Coronary artery (tissue), 2 donors: ENCODE measurements at regions not wholly inside any gene's neighbourhood (a gene's known extent, or its start where the extent isn't known, plus 50 kb on each side); places are given as distances from the start of the nearest gene placed in this dataset.

Experiments
- DNase-seq: peaks from one replicate; pipeline ENCODE4 v3.0.0-alpha.2; 2017; ENCODE audit warnings: low spot score
- H3K27ac ChIP-seq, 2 donors: fragments of 200-600 bp; sonication (generic); one replicate each; pipeline ENCODE4 v1.5.1; 2016 to 2019
- H3K4me3 ChIP-seq: fragments of 200-600 bp; sonication (generic); 2 replicates; pipeline ENCODE4 v1.5.1; 2016; ENCODE audit warnings: mild to moderate bottlenecking, moderate library complexity
- CTCF ChIP-seq: fragments of 200-600 bp; sonication (generic); IDR thresholded peaks from one replicate; pipeline ENCODE4 v1.5.1; 2019; ENCODE audit warnings: antibody characterized with exemption

GRCh38 chr19:31957711-31958110 is 387.7 kb upstream of the ZNF507 start:
- no peak for TF ChIP-seq CTCF

GRCh38 chr19:31959527-31960018 is 385.8 kb upstream of the ZNF507 start:
- no peak for DNase-seq
- Histone ChIP-seq H3K27ac (no peak overlapping the region), H3K4me3 (no peak overlapping the region)
- TF ChIP-seq CTCF = no peak

More at GRCh38 chr19:31957711-31958110, 387.7 kb upstream of the ZNF507 start:
- no peak overlapping the region for H3K27ac ChIP-seq
- DNase-seq = no peak
- no peak overlapping the region for H3K4me3 ChIP-seq

GRCh38 chr19:31960474-31960873 is 384.9 kb upstream of the ZNF507 start:
- DNase-seq = no peak
- TF ChIP-seq CTCF = no peak
- Histone ChIP-seq H3K27ac (no peak overlapping the region), H3K4me3 (no peak overlapping the region)

- Histone ChIP-seq H3K27ac (no peak overlapping the region), H3K4me3 (no peak overlapping the region)
- DNase-seq = no peak
- no peak for TF ChIP-seq CTCF
These were observed 384.2 kb upstream of the ZNF507 start for GRCh38 chr19:31961191-31961590.

- TF ChIP-seq CTCF = no peak
- no peak overlapping the region for H3K4me3 ChIP-seq
- DNase-seq = no peak
- H3K27ac ChIP-seq = no peak overlapping the region
These were observed 383.7 kb upstream of the ZNF507 start for GRCh38 chr19:31961667-31962066.

- no peak for DNase-seq
- no peak overlapping the region for H3K27ac ChIP-seq
- no peak for TF ChIP-seq CTCF
- H3K4me3 ChIP-seq = no peak overlapping the region
These were observed 382.8 kb upstream of the ZNF507 start for GRCh38 chr19:31962561-31962996.

- DNase-seq = no peak
- no peak for TF ChIP-seq CTCF
- no peak overlapping the region for H3K4me3 ChIP-seq
- H3K27ac ChIP-seq = no peak overlapping the region
These were observed 381.7 kb upstream of the ZNF507 start for GRCh38 chr19:31963746-31964145.
